Activated CD4-positive, alpha-beta T cell treated with anti-CD3 and anti-CD28 coated beads, Interleukin-2, amount 50 U/mL, for 4 hours (primary cell): ENCODE measurements at regions not wholly inside any gene's neighbourhood (a gene's known extent, or its start where the extent isn't known, plus 50 kb on each side); places are given as distances from the start of the nearest gene placed in this dataset.
"Not testable (repeated sequence)": the region's sequence is repeated elsewhere in the genome, so short reads cannot be mapped to it uniquely, and the experiment has no call there.

Experiments
- DNase-seq, 2 experiments: peaks; one replicate each; pipeline ENCODE4 v3.0.0-alpha.2; 2020

- no peak for DNase-seq
Observed at GRCh38 chr5:112576298-112576925, 157.3 kb upstream of the EPB41L4A start.

GRCh38 chr5:112579599-112580170 is 158.0 kb upstream of the APC start:
- no peak for DNase-seq

GRCh38 chr5:112581811-112582320 is 155.8 kb upstream of the APC start:
- no peak for DNase-seq

- DNase-seq = no peak
Observed at GRCh38 chr5:112583166-112583565, 154.5 kb upstream of the APC start.

- no peak for DNase-seq
Observed at GRCh38 chr5:112584781-112585180, 152.9 kb upstream of the APC start.

- DNase-seq = no peak
Observed at GRCh38 chr5:112586596-112587062, 151.1 kb upstream of the APC start.

- DNase-seq = not testable (repeated sequence)
Observed at GRCh38 chr5:112590858-112591257, 146.8 kb upstream of the APC start.

GRCh38 chr5:112594095-112594850 is 143.4 kb upstream of the APC start:
- DNase-seq = no peak

- no peak for DNase-seq
Observed at GRCh38 chr5:112594941-112595340, 142.7 kb upstream of the APC start.

- no peak for DNase-seq
Observed at GRCh38 chr5:112597831-112598230, 139.9 kb upstream of the APC start.

GRCh38 chr5:112600510-112600909 is 137.2 kb upstream of the APC start:
- DNase-seq = not testable (repeated sequence)

GRCh38 chr5:112604732-112605630 is 132.7 kb upstream of the APC start:
- DNase-seq = no peak

GRCh38 chr5:112608975-112609374 is 128.7 kb upstream of the APC start:
- DNase-seq = no peak

- no peak for DNase-seq
Observed at GRCh38 chr5:112612663-112613062, 125.0 kb upstream of the APC start.

GRCh38 chr5:112614285-112614684 is 123.4 kb upstream of the APC start:
- no peak for DNase-seq

- no peak for DNase-seq
Observed at GRCh38 chr5:112614986-112615385, 122.7 kb upstream of the APC start.

GRCh38 chr5:112616812-112617547 is 120.7 kb upstream of the APC start:
- DNase-seq = no peak

GRCh38 chr5:112625246-112625645 is 112.4 kb upstream of the APC start:
- no peak for DNase-seq

- DNase-seq = no peak
Observed at GRCh38 chr5:112625689-112626438, 111.8 kb upstream of the APC start.

- no peak for DNase-seq
Observed at GRCh38 chr5:112626715-112627114, 111.0 kb upstream of the APC start.
